ENCODE measurements at regions not wholly inside any gene's neighbourhood (a gene's known extent, or its start where the extent isn't known, plus 50 kb on each side); places are given as distances from the start of the nearest gene placed in this dataset.

DNA sequence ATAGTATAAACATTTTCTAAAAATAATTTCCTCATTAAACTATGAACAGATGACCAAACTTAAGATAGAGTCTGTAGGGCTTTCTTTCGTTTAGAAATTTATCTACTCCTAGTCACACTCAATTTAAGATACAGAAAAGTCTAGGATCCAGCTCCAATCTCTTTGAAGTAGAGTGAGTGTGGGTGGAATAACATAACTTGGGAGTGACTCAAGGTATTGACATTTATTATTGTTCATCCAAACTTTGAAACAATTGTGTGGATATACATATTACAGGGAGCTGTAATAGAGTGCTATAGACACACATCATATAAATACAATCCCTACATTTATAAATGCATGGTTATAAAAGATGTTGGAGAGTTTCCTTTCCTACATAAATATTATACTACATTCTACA is 715.2 kb upstream of the MANEA start:
- Histone ChIP-seq H3K9me3 (replicated peaks; ENCODE audit: control insufficient read depth, insufficient read depth, low read length) (no peaks in the 10 kb centered on the region), H2AFZ (ENCODE audit: low read depth, low read length) (no peak overlapping the region), H3K36me3 (ENCODE audit: control insufficient read depth in 2 of 2, extremely low read depth in 1 of 2, insufficient read depth in 2 of 2, low read length in 2 of 2) (no peaks in the 10 kb centered on the region), H3K9me1 (replicated peaks; ENCODE audit: control insufficient read depth, extremely low read depth, insufficient read depth, low read length) (no peaks in the 10 kb centered on the region), H3K27ac (ENCODE audit: insufficient read depth, low read depth, low read length) (no peak overlapping the region), H3K79me2 (ENCODE audit: control insufficient read depth, insufficient read depth, low read length) (no peaks in the 10 kb centered on the region), H3K4me2 (ENCODE audit: insufficient read depth, low read length) (no peak overlapping the region), H3K27me3 (ENCODE audit: control insufficient read depth in 2 of 2, insufficient read depth in 2 of 2, low read length in 2 of 2) (no peaks in the 10 kb centered on the region), H3K4me1 (ENCODE audit: control insufficient read depth, extremely low read depth, insufficient read depth, low read length) (no peaks in the 10 kb centered on the region), H3K4me3 (replicated peaks in 1 of 3; ENCODE audit: insufficient read depth in 1 of 3, low read depth in 1 of 3, low read length in 3 of 3) (no peak overlapping the region), H4K20me1 (replicated peaks; ENCODE audit: control insufficient read depth, extremely low read depth, insufficient read depth, low read length) (no peaks in the 10 kb centered on the region), H3K9ac (replicated peaks; ENCODE audit: extremely low read depth, insufficient read depth, low read length) (no peak overlapping the region)
- intact Hi-C loops (cut with micrococcal nuclease): no loop called here
- CTCF ChIA-PET: no interaction called here
- POLR2A ChIA-PET: no interaction called here
- DNase-seq (ENCODE audit: low read depth, low spot score) (no peak), FAIRE-seq (no peak)
- TF ChIP-seq JUN (IDR thresholded peaks at IDR 0.05; ENCODE audit: borderline replicate concordance, insufficient read depth, insufficient read length, low read depth) (no peak), MAX (IDR thresholded peaks at IDR 0.05; ENCODE audit: insufficient read depth, insufficient read length) (no peak), MYC (IDR thresholded peaks at IDR 0.05; ENCODE audit: low read depth, low read length) (no peak), POLR2AphosphoS5 (IDR thresholded peaks at IDR 0.05; ENCODE audit: insufficient read depth, low read depth, low read length) (no peak), GATA2 (IDR thresholded peaks at IDR 0.05; ENCODE audit: insufficient read depth, insufficient read length, low read depth, low read length) (no peak), FOS (IDR thresholded peaks at IDR 0.05; ENCODE audit: borderline replicate concordance, insufficient read depth, low read length) (no peak), EZH2 (IDR thresholded peaks at IDR 0.05; ENCODE audit: borderline replicate concordance, low read depth, low read length, severe bottlenecking) (no peak), POLR2A (IDR thresholded peaks at IDR 0.05; ENCODE audit: low read depth, low read length) (no peak)
- TF ChIP-seq, protein P1, sequence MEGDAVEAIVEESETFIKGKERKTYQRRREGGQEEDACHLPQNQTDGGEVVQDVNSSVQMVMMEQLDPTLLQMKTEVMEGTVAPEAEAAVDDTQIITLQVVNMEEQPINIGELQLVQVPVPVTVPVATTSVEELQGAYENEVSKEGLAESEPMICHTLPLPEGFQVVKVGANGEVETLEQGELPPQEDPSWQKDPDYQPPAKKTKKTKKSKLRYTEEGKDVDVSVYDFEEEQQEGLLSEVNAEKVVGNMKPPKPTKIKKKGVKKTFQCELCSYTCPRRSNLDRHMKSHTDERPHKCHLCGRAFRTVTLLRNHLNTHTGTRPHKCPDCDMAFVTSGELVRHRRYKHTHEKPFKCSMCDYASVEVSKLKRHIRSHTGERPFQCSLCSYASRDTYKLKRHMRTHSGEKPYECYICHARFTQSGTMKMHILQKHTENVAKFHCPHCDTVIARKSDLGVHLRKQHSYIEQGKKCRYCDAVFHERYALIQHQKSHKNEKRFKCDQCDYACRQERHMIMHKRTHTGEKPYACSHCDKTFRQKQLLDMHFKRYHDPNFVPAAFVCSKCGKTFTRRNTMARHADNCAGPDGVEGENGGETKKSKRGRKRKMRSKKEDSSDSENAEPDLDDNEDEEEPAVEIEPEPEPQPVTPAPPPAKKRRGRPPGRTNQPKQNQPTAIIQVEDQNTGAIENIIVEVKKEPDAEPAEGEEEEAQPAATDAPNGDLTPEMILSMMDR (IDR thresholded peaks at IDR 0.05; ENCODE audit: extremely low read depth in 1 of 2, insufficient read depth in 1 of 2, low read depth in 1 of 2, low read length in 2 of 2): no peak
- BruUV-seq (replicated peaks): no TSS peak
- dilution Hi-C loops (cut with MboI; ENCODE audit: extremely low pct_ligation_motif_present, low sequenced_read_pairs): no loop called here
